Hippocampal formation (tissue), 2 donors: ENCODE measurements at regions not wholly inside any gene's neighbourhood (a gene's known extent, or its start where the extent isn't known, plus 50 kb on each side); places are given as distances from the start of the nearest gene placed in this dataset.

Experiments used
- DNase-seq, 2 donors: peaks; one replicate each; lab custom pipeline; 2025; lab: John Stamatoyannopoulos, UW

- no peak for DNase-seq
Measured at GRCh38 chr4:163966612-163967011, 472.1 kb downstream of the TMA16 start.

GRCh38 chr4:163967263-163967662 is 472.8 kb downstream of the TMA16 start:
- no peak for DNase-seq

- DNase-seq, result no peak
Measured at GRCh38 chr4:163967710-163968109, 473.2 kb downstream of the TMA16 start.

DNA sequence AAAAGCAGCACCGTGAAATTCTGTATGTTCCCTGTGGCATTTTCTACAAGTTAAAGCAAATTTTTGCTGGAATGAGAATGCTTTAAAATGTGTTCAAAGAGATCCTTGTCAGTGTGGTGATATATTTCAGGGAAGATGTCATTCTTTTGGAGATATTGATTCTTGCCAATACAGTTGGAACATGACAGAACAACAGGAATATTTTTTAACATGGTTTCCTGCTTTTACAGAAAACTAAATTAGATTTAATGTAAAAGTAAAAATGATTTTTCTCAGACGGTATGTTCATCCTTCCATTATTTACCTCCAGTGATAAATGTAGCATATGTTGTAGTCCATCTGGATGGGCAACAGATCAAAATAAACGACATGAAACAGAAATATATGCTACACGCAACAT is 474.8 kb downstream of the TMA16 start:
- DNase-seq, result no peak

GRCh38 chr4:163976588-163976987 is 482.1 kb downstream of the TMA16 start:
- no peak for DNase-seq

GRCh38 chr4:163988391-163988790 is 493.9 kb downstream of the TMA16 start:
- no peak for DNase-seq

DNA sequence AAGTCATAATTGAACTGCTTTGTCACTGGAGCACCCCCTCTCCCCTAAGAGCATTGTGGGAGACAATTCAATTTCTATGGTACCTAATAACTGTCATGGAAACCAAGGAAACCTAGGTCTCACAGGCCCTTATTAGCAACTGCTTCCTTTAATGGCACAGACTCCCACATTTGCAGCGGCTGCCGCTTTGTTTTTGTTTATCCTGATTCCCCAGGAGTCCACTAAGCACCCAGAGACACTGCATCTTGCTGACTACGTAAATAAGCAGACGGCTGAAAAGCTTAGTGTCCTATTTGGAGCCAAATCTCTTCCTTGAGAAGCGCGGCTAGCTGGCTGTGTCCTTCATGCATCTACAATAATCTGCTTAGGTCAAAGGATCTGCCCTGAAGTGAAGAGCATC is 494.4 kb downstream of the TMA16 start:
- no peak for DNase-seq

- DNase-seq, result no peak
Measured at GRCh38 chr4:163991298-163991865, 496.9 kb downstream of the TMA16 start.

GRCh38 chr4:164009435-164009834 is 514.9 kb downstream of the TMA16 start:
- DNase-seq, result no peak

- no peak for DNase-seq
Measured at GRCh38 chr4:164011791-164012190, 517.3 kb downstream of the TMA16 start.

DNA sequence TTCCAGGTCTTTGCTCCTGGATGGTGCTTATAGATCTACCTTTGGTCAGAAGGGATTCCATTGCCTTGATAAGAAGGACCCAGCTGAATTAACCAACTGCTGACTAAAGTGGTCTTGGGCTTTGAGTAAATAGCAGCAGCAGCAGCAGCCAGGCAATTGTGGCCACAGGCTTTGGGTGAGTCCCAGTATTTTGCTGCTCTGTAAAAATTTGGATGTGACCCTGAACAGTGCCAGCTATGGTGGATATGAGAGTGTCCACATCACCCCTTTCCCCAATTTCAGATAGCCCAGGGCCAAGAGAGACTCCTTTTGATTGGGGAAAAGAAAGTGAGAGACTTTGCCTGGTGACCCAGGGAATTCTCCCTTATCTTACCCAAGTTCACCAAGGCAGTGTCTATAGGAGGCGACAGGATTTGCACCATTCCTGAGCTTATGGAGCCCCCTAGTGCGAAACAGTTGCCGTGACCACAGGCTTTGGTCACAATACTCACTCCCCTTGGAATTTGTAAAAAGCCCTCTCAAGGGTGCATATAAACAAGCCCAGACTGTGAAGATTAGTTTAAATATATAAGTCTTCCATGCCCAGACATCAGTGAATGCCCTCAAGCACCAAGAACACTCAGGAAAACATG is 518.0 kb downstream of the TMA16 start:
- no peak for DNase-seq

DNA sequence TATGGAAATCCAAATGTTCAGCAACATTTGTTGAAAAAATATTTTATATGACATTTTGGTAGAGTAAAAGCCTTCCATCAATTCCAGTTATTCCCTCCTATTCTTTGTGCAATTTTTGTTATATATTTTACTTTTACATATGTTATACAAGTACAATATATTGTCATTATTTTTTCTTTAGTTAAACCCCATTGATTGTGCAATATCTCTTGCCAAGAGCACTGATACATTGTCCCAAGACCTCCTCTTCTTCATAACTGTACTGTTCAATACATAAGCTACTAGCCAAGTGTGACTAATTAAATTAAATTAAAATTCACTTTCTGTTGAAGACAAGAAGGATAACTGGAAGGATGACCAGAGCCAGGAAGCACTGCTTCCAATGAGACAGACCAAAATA is 527.5 kb downstream of the TMA16 start:
- no peak for DNase-seq

DNA sequence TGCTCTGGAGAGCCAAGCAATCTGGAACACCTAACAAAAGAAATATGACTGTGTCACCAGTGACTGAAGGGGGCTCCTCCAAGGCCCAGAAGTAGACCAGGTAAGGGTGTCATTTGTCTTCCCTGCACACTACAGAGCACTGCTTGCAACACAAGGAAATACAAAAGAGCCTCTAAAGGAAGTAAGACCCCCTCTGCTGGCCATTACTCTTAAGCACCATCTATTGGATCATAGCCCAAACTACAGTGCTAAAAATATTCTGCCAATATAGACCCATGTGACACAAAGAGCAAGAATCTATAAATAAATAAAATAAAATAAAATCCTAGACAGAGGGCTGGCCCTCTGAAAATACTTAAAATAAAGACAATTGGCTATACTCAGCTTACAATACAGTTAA is 528.7 kb downstream of the TMA16 start:
- DNase-seq, result no peak

- no peak for DNase-seq
Measured at GRCh38 chr4:164027805-164028204, 533.3 kb downstream of the TMA16 start.

GRCh38 chr4:164039482-164039881 is 545.0 kb downstream of the TMA16 start:
- DNase-seq, result no peak

DNA sequence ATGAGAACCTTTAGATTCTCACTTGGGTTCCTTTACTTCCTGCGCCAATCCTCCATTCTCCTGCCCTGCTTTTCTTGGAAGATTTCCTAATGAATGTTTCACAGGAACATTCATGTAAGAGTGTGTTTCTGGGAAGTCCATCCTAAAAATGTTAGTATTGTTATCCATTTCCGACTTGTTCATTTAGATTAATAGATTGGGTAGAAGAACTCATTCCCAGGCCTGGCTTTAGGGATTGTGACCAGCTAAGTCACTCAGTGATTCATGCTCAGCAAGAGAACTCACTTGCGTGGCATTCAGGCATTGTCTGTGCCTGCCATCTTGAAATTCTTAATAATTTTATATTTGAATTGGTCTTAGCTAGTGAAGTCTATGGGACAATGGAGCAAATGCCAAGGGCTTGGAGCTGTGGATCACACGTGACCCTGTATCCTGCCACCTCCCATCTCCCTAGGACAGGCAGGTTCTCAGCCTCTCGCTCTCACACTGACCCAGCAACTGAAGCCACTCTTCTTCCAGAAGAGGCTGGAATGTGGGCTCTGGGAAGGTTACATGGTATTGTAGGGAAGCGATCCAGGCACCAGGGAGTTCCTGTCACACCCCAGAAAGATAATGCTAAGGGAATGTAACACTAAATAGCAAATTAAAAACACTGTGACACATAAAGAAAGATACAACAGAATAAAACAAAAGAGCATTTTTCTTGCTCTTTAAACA is 562.1 kb downstream of the TMA16 start:
- no peak for DNase-seq

GRCh38 chr4:164058776-164059445 is 564.4 kb downstream of the TMA16 start:
- DNase-seq, result peak in 1 of 2 donors; percentile 39

- DNase-seq, result no peak
Measured at GRCh38 chr4:164060456-164060855, 566.0 kb downstream of the TMA16 start.

DNA sequence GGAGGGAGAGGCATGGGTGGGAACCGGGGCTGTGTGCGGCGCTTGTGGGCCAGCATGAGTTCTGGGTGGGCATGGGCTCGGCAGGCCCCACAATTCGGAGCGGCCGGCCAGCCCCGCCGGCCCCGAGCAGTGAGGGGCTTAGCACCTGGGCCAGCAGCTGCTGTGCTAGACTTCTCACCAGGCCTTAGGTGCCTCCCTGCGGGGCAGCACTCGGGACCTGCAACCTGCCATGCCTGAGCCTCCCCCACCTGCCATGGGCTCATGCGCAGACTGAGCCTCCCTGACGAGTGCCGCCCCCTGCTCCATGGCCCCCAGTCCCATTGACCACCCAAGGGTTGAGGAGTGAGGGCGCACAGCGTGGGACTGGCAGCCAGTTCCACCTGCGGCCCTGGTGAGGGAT is 573.9 kb downstream of the TMA16 start:
- no peak for DNase-seq

GRCh38 chr4:164070625-164071024 is 576.1 kb downstream of the TMA16 start:
- DNase-seq, result no peak

GRCh38 chr4:164081371-164081770 is 586.9 kb downstream of the TMA16 start:
- no peak for DNase-seq

DNA sequence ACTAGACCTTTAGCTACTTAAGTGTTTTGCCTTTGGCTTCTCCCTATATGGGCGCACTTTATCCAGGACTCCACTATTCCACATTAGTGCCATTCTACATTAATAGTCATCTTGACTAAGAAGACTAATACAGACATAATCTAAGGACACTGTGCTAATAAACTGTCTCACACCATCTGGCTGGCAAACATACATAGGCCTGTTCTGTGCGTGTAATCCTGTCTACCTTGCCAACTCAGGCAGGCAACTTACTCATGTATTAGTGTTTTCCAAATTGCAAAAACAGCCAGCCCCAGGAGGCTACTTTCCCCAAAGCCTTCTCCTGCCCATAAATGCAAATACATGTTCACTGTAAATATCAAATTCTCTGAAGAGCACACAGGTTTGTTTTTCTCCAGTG is 587.3 kb downstream of the TMA16 start:
- DNase-seq, result no peak

DNA sequence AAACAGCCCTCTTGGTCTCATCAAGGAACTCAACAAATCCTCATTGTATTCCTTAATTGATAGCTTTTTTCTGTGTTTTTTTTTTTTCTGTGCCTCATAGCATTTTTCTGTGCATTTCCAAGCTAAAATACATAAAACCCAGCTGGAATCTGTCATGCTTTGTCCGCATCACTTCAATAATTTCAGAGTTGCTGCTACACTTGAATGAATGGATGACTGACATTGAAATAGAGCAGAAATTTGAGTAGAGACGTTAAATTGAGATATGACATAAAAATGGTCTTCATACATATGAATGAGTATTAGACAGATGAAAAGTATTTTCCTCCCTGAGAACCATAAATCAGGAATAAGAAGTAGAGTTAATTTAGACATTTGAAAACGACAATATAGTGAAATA is 593.2 kb downstream of the TMA16 start:
- no peak for DNase-seq
